Muscle layer of colon (tissue), 2 donors: ENCODE measurements at regions not wholly inside any gene's neighbourhood (a gene's known extent, or its start where the extent isn't known, plus 50 kb on each side); places are given as distances from the start of the nearest gene placed in this dataset.

Experiments used
- H3K27ac ChIP-seq: one replicate; pipeline ENCODE4 v1.7.0; 2013; ENCODE audit warnings: low read depth, mild to moderate bottlenecking, low read length, moderate library complexity
- H3K27me3 ChIP-seq, 2 donors: one replicate each; pipeline ENCODE4 v1.7.0; 2013; ENCODE audit warnings: low read length in 2 of 2, mild to moderate bottlenecking in 2 of 2; ENCODE audit not compliant: insufficient read depth in 2 of 2, control insufficient read depth in 1 of 2
- H3K36me3 ChIP-seq: one replicate; pipeline ENCODE4 v1.7.0; 2013; ENCODE audit warnings: mild to moderate bottlenecking, low read length; ENCODE audit not compliant: insufficient read depth
- H3K4me1 ChIP-seq: one replicate; pipeline ENCODE4 v1.7.0; 2013; ENCODE audit warnings: mild to moderate bottlenecking, low read length; ENCODE audit not compliant: insufficient read depth
- H3K4me3 ChIP-seq, 2 donors: one replicate each; pipeline ENCODE4 v1.7.0; 2013; ENCODE audit warnings: low read length in 2 of 2, low read depth in 1 of 2, mild to moderate bottlenecking in 1 of 2, moderate library complexity in 1 of 2
- H3K9ac ChIP-seq: one replicate; pipeline ENCODE4 v1.7.0; 2013; ENCODE audit warnings: low read length
- H3K9me3 ChIP-seq: one replicate; pipeline ENCODE4 v1.7.0; 2013; ENCODE audit warnings: mild to moderate bottlenecking, low read length
- donor health status: abdominal sarcoma.
- donor health status: Adenocarcinoma of cecum.

DNA sequence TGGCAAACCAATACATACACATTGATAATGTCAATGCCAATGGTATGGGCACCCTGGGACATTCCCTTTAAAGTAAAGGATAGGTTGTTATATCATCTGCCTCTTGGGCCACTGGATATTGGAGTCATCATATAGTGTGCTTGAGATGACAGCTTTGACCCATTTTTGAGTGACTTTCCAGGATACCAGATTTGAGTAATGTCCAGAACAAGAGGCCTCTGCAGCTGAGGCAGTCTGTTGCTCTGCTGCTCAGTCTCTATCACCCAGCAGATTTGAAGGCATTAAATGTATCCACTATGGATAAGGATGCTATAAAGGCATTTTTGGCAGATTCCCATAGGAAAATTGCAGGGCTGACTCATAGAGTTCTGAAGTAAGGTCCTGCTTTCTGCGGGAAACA is 525.6 kb upstream of the SEMA6A start:
- no peak overlapping the region for H3K4me3 ChIP-seq
- H3K27ac ChIP-seq = no peak overlapping the region
- H3K9ac ChIP-seq = no peak overlapping the region
- H3K27me3 ChIP-seq = no peaks in the 10 kb centered on the region
- no peaks in the 10 kb centered on the region for H3K9me3 ChIP-seq
- no peaks in the 10 kb centered on the region for H3K36me3 ChIP-seq
- H3K4me1 ChIP-seq = no peaks in the 10 kb centered on the region

DNA sequence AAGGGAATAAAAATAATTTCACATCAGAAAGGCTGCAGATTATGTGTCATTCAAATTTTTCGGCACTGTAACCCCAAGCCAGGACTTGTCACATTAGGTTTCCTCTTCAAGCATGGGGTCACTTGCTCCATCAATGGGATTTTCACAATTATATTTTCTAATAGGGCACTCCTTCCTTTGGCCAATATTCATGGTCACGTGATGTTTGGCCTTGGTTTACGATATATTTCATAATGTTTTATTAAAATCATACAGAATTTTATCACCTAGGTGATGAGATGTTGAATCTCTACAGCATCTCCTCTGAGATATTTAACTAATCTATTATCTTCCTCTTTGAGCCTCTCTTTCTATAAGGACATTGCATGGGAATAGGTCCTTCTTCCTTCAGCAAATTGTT is 523.5 kb upstream of the SEMA6A start:
- H3K36me3 ChIP-seq = no peaks in the 10 kb centered on the region
- H3K9ac ChIP-seq = no peak overlapping the region
- H3K9me3 ChIP-seq = no peaks in the 10 kb centered on the region
- no peak overlapping the region for H3K4me3 ChIP-seq
- H3K27me3 ChIP-seq = no peaks in the 10 kb centered on the region
- H3K4me1 ChIP-seq = no peaks in the 10 kb centered on the region
- H3K27ac ChIP-seq = no peak overlapping the region

GRCh38 chr5:117095346-117096332 is 521.0 kb upstream of the SEMA6A start:
- no peak overlapping the region for H3K4me3 ChIP-seq
- H3K9me3 ChIP-seq = no peaks in the 10 kb centered on the region
- no peak overlapping the region for H3K27ac ChIP-seq
- no peaks in the 10 kb centered on the region for H3K36me3 ChIP-seq
- no peaks in the 10 kb centered on the region for H3K27me3 ChIP-seq
- H3K4me1 ChIP-seq = no peaks in the 10 kb centered on the region
- H3K9ac ChIP-seq = no peak overlapping the region

- Histone ChIP-seq H3K9ac (no peak overlapping the region), H3K27me3 (no peaks in the 10 kb centered on the region), H3K27ac (no peak overlapping the region), H3K4me3 (no peak overlapping the region), H3K36me3 (no peaks in the 10 kb centered on the region), H3K4me1 (no peaks in the 10 kb centered on the region), H3K9me3 (no peaks in the 10 kb centered on the region)
Observed at GRCh38 chr5:117094114-117094815, 519.6 kb upstream of the SEMA6A start.

GRCh38 chr5:117093653-117094052 is 519.0 kb upstream of the SEMA6A start:
- H3K27me3 ChIP-seq = no peaks in the 10 kb centered on the region
- no peaks in the 10 kb centered on the region for H3K36me3 ChIP-seq
- H3K9me3 ChIP-seq = no peaks in the 10 kb centered on the region
- no peaks in the 10 kb centered on the region for H3K4me1 ChIP-seq
- H3K9ac ChIP-seq = no peak overlapping the region
- no peak overlapping the region for H3K4me3 ChIP-seq
- H3K27ac ChIP-seq = no peak overlapping the region

DNA sequence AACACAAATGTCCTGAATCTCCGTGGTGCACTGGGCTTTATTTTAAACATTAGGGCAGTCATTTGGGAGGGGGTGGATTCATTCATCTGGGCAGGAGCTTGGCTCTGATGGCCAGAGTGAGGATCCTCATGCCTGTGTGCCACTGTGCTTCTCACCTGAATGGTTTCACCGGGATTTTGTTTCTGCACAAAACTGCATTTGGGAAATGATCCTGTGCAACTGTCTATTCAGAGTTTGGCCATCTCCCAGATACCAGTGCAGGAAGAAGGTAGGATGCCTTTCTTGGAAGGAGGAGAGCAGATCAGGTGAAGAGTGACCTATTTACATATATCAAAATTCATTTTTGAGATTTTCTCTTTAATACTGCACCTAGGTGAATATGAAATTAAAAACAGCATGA is 514.4 kb upstream of the SEMA6A start:
- no peak overlapping the region for H3K4me3 ChIP-seq
- H3K36me3 ChIP-seq = no peaks in the 10 kb centered on the region
- H3K9me3 ChIP-seq = no peaks in the 10 kb centered on the region
- H3K4me1 ChIP-seq = no peaks in the 10 kb centered on the region
- H3K27ac ChIP-seq = no peak overlapping the region
- H3K27me3 ChIP-seq = no peaks in the 10 kb centered on the region
- H3K9ac ChIP-seq = no peak overlapping the region

DNA sequence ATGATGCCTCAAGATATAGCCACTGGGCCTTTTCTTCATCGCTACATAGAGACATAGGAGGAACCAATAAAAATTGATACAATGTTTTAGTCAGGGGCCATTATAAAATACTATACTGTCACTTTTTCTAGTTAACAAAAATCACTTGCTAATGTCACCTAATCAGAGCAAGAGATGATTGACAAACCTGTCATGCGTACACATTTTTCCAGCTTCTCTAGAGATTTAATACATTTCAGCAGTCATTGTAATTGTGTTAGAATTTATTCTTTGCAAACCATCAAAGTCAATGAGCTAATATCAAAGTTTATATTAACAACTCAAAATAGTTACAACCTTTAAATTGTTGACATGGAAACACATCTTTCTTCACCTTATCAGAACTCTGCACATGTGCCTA is 513.6 kb upstream of the SEMA6A start:
- H3K27me3 ChIP-seq = no peaks in the 10 kb centered on the region
- no peaks in the 10 kb centered on the region for H3K9me3 ChIP-seq
- no peaks in the 10 kb centered on the region for H3K4me1 ChIP-seq
- no peak overlapping the region for H3K27ac ChIP-seq
- H3K9ac ChIP-seq = no peak overlapping the region
- H3K4me3 ChIP-seq = no peak overlapping the region
- no peaks in the 10 kb centered on the region for H3K36me3 ChIP-seq

DNA sequence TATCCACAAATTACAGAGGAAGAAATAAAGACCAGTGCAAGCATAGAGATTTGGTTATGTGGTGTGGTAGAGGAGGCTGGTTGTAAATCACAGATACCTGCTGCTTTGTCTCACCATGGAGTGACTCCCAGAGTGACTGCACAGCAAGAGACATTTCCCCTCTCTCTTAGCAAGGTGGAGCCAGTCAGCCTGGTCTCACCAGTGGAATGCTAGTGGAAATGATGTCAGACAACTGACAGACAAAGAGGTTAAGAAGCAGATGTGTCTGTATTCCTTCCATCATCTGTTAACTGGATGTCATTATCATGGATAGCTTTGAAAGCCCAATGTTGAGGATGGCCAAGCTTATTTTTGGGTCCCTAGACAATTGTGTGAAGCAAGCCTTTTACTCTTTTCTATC is 509.4 kb upstream of the SEMA6A start:
- Histone ChIP-seq H3K4me3 (no peak overlapping the region), H3K36me3 (no peaks in the 10 kb centered on the region), H3K27ac (no peak overlapping the region), H3K9ac (no peak overlapping the region), H3K27me3 (no peaks in the 10 kb centered on the region), H3K9me3 (no peaks in the 10 kb centered on the region), H3K4me1 (no peaks in the 10 kb centered on the region)

DNA sequence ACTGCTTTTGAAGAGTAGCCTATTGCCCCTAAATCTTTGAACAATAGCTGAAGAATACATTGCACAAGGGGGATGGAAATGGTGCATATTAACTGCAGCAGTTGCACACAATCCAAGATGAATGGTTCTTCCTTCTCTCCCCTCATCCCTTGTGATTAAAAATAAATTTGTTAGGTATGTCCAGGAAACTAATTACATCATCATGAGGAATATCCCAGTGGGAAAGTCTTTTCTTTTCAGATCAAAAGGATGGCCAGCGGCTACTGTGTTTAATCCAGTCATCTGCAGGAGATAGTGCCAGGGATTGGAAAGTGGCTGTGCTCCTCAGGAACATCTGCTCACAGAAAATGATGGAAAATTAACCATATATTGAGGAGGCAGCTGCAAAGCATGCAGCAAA is 508.4 kb upstream of the SEMA6A start:
- Histone ChIP-seq H3K27me3 (no peaks in the 10 kb centered on the region), H3K4me1 (no peaks in the 10 kb centered on the region), H3K9me3 (no peaks in the 10 kb centered on the region), H3K4me3 (no peak overlapping the region), H3K36me3 (no peaks in the 10 kb centered on the region), H3K27ac (no peak overlapping the region), H3K9ac (no peak overlapping the region)

- Histone ChIP-seq H3K4me3 (no peak overlapping the region), H3K4me1 (no peaks in the 10 kb centered on the region), H3K36me3 (no peaks in the 10 kb centered on the region), H3K9ac (no peak overlapping the region), H3K27ac (no peak overlapping the region), H3K27me3 (no peaks in the 10 kb centered on the region), H3K9me3 (no peaks in the 10 kb centered on the region)
Observed at GRCh38 chr5:117077142-117077541, 502.5 kb upstream of the SEMA6A start.

DNA sequence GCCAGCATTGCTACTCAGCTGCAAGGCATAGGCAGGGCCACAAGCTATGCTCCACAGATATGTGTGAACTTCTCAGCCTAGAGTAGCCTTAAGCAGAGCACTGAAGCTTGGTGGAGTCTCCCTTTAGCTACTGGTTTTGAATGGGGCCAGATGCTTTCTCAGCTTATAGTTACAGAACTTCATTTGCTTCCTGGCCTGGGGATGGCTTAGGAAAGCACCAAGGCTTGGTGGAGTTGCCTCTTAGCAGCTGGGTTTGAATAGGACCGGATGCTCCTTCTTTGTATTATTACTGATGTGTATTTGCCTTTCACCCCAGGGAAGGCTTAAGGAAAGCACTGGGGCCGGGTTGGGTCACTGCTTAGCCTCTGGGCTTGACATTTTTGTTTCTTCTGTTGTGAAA is 497.8 kb upstream of the SEMA6A start:
- H3K9ac ChIP-seq = no peak overlapping the region
- H3K27me3 ChIP-seq = no peaks in the 10 kb centered on the region
- H3K4me3 ChIP-seq = no peak overlapping the region

More for the DNA sequence above, 497.8 kb upstream of the SEMA6A start:
- no peaks in the 10 kb centered on the region for H3K9me3 ChIP-seq
- H3K27ac ChIP-seq = no peak overlapping the region
- no peaks in the 10 kb centered on the region for H3K4me1 ChIP-seq
- no peaks in the 10 kb centered on the region for H3K36me3 ChIP-seq
